ENCODE measurements at regions not wholly inside any gene's neighbourhood (a gene's known extent, or its start where the extent isn't known, plus 50 kb on each side); places are given as distances from the start of the nearest gene placed in this dataset.

- no peak for TF ChIP-seq EZH2 (IDR thresholded peaks at IDR 0.05; ENCODE audit: borderline replicate concordance, insufficient read depth, low read depth, low read length, poor library complexity, severe bottlenecking)
- no peak for TF ChIP-seq CTCF (IDR thresholded peaks at IDR 0.05)
- H3K27ac Mint-ChIP-seq, result no peak overlapping the region
These were observed 595.9 kb downstream of the KCNJ3 start for GRCh38 chr2:155294358-155294757.

DNA sequence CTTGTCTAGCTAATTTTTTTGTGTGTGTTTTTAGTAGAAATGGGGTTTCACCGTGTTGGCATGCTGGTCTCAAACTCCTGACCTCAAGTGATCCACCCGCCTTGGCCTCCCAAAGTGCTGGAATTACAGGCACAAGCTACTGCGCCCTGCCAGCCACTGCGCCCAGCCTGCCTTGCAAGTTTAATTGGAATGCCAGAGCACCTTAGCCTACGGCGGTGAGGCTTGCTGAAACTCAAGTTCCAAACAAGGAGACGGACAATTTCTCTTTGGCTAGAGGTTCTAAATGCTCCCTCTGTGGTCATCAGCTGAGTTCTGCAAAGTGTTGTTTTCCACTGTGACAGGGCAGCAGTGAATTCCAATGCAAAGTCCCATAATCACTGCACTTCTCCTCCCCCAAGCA lies 583.4 kb downstream of the KCNJ3 start:
- Histone ChIP-seq H3K36me3 (replicated peaks in 1 of 2; ENCODE audit: control extremely low read depth in 1 of 2, control insufficient read depth in 1 of 2, extremely low read depth in 1 of 2, insufficient read depth in 2 of 2, low read length in 1 of 2) (no peaks in the 10 kb centered on the region), H4K20me1 (ENCODE audit: control insufficient read depth, insufficient read depth, low read length, poor library complexity, severe bottlenecking) (no peaks in the 10 kb centered on the region), H3K27me3 (replicated peaks in 1 of 4; ENCODE audit: control extremely low read depth in 1 of 4, control insufficient read depth in 3 of 4, insufficient read depth in 4 of 4, low read length in 3 of 4) (no peaks in the 10 kb centered on the region), H3K9me3 (ENCODE audit: control extremely low read depth in 1 of 3, control insufficient read depth in 2 of 3, insufficient read depth in 1 of 3, low read length in 2 of 3) (peaks cover 0 to 3% (median 0%) of the 10 kb centered on the region in 3 donors), H3K4me3 (ENCODE audit: control extremely low read depth in 1 of 5, extremely low read depth in 1 of 5, insufficient read depth in 1 of 5, low read depth in 2 of 5, low read length in 4 of 5) (no peak overlapping the region), H3K4me1 (ENCODE audit: control insufficient read depth in 2 of 2, insufficient read depth in 2 of 2, low read length in 2 of 2) (no peaks in the 10 kb centered on the region), H2AFZ (ENCODE audit: insufficient read depth, low read depth, low read length, poor library complexity, severe bottlenecking) (no peak overlapping the region), H3K27ac (ENCODE audit: low read length in 2 of 2) (no peak overlapping the region), H3K4me2 (replicated peaks; ENCODE audit: low read depth, low read length, poor library complexity, severe bottlenecking) (no peak overlapping the region), H3K79me2 (ENCODE audit: control insufficient read depth, insufficient read depth, low read length) (no peaks in the 10 kb centered on the region), H3K9ac (ENCODE audit: low read length) (no peak overlapping the region)
- Mint-ChIP-seq H3K27ac (no peak overlapping the region), H3K4me1 (no peaks in the 10 kb centered on the region), H3K27me3 (no peaks in the 10 kb centered on the region), H3K9me3 (ENCODE audit: insufficient read depth) (no peaks in the 10 kb centered on the region), H3K4me3 (no peak overlapping the region)
- TF ChIP-seq EZH2 (IDR thresholded peaks at IDR 0.05; ENCODE audit: borderline replicate concordance, insufficient read depth, low read depth, low read length, poor library complexity, severe bottlenecking) (no peak), CTCF (IDR thresholded peaks at IDR 0.05) (no peak)
- CTCF ChIA-PET, result no interaction called here
- POLR2A ChIA-PET, result no interaction called here
- intact Hi-C loops (cut with micrococcal nuclease), result no loop called here
- ATAC-seq (ENCODE audit: low read depth) (no peak), DNase-seq (no peak)
- 93% methylated on average over 7 of the region's 7 CpGs for WGBS (ENCODE audit: insufficient coverage)

More at GRCh38 chr2:155294358-155294757, 595.9 kb downstream of the KCNJ3 start:
- H3K9me3 Mint-ChIP-seq (ENCODE audit: insufficient read depth), result peaks cover 2% of the 10 kb centered on the region
- Histone ChIP-seq H4K20me1 (ENCODE audit: control insufficient read depth, insufficient read depth, low read length, poor library complexity, severe bottlenecking) (no peaks in the 10 kb centered on the region), H3K4me3 (ENCODE audit: control extremely low read depth in 1 of 5, extremely low read depth in 1 of 5, insufficient read depth in 1 of 5, low read depth in 2 of 5, low read length in 4 of 5) (no peak overlapping the region), H2AFZ (ENCODE audit: insufficient read depth, low read depth, low read length, poor library complexity, severe bottlenecking) (no peak overlapping the region), H3K79me2 (ENCODE audit: control insufficient read depth, insufficient read depth, low read length) (no peaks in the 10 kb centered on the region), H3K36me3 (replicated peaks in 1 of 2; ENCODE audit: control extremely low read depth in 1 of 2, control insufficient read depth in 1 of 2, extremely low read depth in 1 of 2, insufficient read depth in 2 of 2, low read length in 1 of 2) (no peaks in the 10 kb centered on the region), H3K27me3 (replicated peaks in 1 of 4; ENCODE audit: control extremely low read depth in 1 of 4, control insufficient read depth in 3 of 4, insufficient read depth in 4 of 4, low read length in 3 of 4) (no peaks in the 10 kb centered on the region), H3K4me2 (replicated peaks; ENCODE audit: low read depth, low read length, poor library complexity, severe bottlenecking) (no peak overlapping the region), H3K9ac (ENCODE audit: low read length) (no peak overlapping the region), H3K27ac (ENCODE audit: low read length in 2 of 2) (no peak overlapping the region), H3K4me1 (ENCODE audit: control insufficient read depth in 2 of 2, insufficient read depth in 2 of 2, low read length in 2 of 2) (no peaks in the 10 kb centered on the region), H3K9me3 (ENCODE audit: control extremely low read depth in 1 of 3, control insufficient read depth in 2 of 3, insufficient read depth in 1 of 3, low read length in 2 of 3) (no peaks in the 10 kb centered on the region)
- no peak for ATAC-seq (ENCODE audit: low read depth)
- no peaks in the 10 kb centered on the region for H3K4me1 Mint-ChIP-seq
- no CpG with 5 or more reads among the region's 1 CpG for WGBS (ENCODE audit: insufficient coverage)
- ChIA-PET CTCF (no interaction called here), POLR2A (no interaction called here)
- H3K27me3 Mint-ChIP-seq, result no peaks in the 10 kb centered on the region
- intact Hi-C loops (cut with micrococcal nuclease), result no loop called here
- no peak overlapping the region for H3K4me3 Mint-ChIP-seq
- no peak for DNase-seq

Measured in B cell (primary cell).